GM21786 (cell line): ENCODE measurements at regions not wholly inside any gene's neighbourhood (a gene's known extent, or its start where the extent isn't known, plus 50 kb on each side); places are given as distances from the start of the nearest gene placed in this dataset.

Experiments used
- ATAC-seq: cut with Tn5 transposase; IDR thresholded peaks from one replicate; pipeline ENCODE4 v1.9.1; 2021; ENCODE audit not compliant: unreplicated experiment

- ATAC-seq = no peak
These were observed 735.6 kb downstream of the BRD1 start for GRCh38 chr22:49091917-49092545.

- ATAC-seq = no peak
These were observed 736.2 kb downstream of the BRD1 start for GRCh38 chr22:49091451-49091850.

GRCh38 chr22:49090853-49091135, 736.9 kb downstream of the BRD1 start:
- ATAC-seq = no peak

- no peak for ATAC-seq
These were observed 737.4 kb downstream of the BRD1 start for GRCh38 chr22:49090061-49090852.

GRCh38 chr22:49088801-49089791, 738.6 kb downstream of the BRD1 start:
- ATAC-seq = no peak

- no peak for ATAC-seq
These were observed 739.7 kb downstream of the BRD1 start for GRCh38 chr22:49087716-49088601.

GRCh38 chr22:49087198-49087597, 740.5 kb downstream of the BRD1 start:
- no peak for ATAC-seq

GRCh38 chr22:49086606-49087157, 741.0 kb downstream of the BRD1 start:
- no peak for ATAC-seq

GRCh38 chr22:49086181-49086580, 741.5 kb downstream of the BRD1 start:
- no peak for ATAC-seq

GRCh38 chr22:49084206-49084605, 743.5 kb downstream of the BRD1 start:
- no peak for ATAC-seq

- ATAC-seq = no peak
These were observed 744.1 kb downstream of the BRD1 start for GRCh38 chr22:49083607-49084006.

GRCh38 chr22:49082451-49082850, 745.2 kb downstream of the BRD1 start:
- ATAC-seq = no peak

- ATAC-seq = no peak
These were observed 745.7 kb downstream of the BRD1 start for GRCh38 chr22:49081926-49082325.

- ATAC-seq = no peak
These were observed 746.4 kb downstream of the BRD1 start for GRCh38 chr22:49081261-49081666.

GRCh38 chr22:49080631-49081030, 747.0 kb downstream of the BRD1 start:
- ATAC-seq = no peak

- no peak for ATAC-seq
These were observed 747.8 kb downstream of the BRD1 start for GRCh38 chr22:49079743-49080500.

GRCh38 chr22:49079027-49079725, 748.5 kb downstream of the BRD1 start:
- no peak for ATAC-seq

- no peak for ATAC-seq
These were observed 749.5 kb downstream of the BRD1 start for GRCh38 chr22:49078076-49078710.

GRCh38 chr22:49077586-49077985, 750.1 kb downstream of the BRD1 start:
- ATAC-seq = no peak
